SIG-M5 treated with dmso at 0.1 percent for 504 hours (cell line): ENCODE measurements at regions not wholly inside any gene's neighbourhood (a gene's known extent, or its start where the extent isn't known, plus 50 kb on each side); places are given as distances from the start of the nearest gene placed in this dataset.
"Not testable (repeated sequence)": the region's sequence is repeated elsewhere in the genome, so short reads cannot be mapped to it uniquely, and the experiment has no call there.

ENCODE experiments used
- DNase-seq: peaks from one replicate; lab custom pipeline; 2025; ENCODE audit not compliant: unreplicated experiment; lab: John Stamatoyannopoulos, UW

DNA sequence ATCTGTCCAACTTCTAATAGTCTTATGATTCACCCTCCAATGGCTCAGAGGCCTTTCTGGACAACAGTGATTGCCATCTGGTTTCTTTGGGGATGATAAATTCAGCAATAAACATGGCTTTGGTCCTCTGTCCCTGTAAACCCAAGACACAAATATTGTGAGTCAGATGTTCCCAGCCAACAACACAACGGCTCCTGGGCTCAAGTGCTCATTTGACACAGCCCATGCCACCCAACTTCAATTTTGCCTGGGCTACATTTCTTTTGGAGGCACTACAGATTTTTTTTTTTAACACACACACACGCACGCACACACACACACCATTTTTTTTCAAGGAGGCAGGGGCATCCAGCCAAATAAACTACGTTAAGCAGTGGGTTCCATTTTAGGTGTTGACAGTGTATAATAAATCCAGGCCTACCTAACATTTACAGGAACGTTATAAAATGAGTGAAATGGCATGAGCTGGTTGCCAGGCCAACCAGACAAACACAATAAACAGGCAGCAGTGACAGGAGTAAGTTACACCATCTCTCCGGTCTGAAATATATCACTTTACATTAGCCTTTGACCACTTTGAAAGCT is 939.9 kb upstream of the SOX9 start:
- DNase-seq = no peak

DNA sequence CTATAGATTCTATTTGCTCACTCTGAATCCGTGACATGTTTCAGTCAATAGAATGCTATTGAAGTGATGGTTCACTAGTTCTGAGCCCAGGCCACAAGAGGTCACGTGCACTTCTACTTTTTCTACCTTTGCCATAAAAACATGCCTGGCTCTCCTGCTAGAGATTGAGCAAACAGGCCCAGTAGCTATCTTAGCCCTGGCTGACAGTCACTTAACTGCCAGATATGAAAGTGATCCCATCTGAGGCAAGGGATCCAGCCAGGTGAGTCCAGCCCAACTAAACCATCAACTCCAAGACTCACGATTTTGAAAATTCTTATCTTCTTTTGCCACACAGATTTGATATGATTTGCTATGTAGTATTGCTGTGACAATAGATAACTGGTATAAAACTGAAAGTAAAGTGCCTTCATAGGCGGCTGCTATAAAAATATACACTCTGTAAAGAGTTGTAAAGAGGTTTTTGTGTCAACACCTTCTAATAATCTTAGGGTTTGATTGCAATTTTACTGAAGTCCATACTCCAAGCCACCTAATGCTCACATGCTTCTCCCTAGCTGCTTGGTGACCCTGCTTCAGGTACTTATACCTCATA is 937.7 kb upstream of the SOX9 start:
- no peak for DNase-seq

GRCh38 chr17:71184716-71185115 is 936.1 kb upstream of the SOX9 start:
- no peak for DNase-seq

- no peak for DNase-seq
These were observed 933.5 kb upstream of the SOX9 start for GRCh38 chr17:71187145-71187878.

GRCh38 chr17:71188811-71189492 is 931.9 kb upstream of the SOX9 start:
- no peak for DNase-seq

DNA sequence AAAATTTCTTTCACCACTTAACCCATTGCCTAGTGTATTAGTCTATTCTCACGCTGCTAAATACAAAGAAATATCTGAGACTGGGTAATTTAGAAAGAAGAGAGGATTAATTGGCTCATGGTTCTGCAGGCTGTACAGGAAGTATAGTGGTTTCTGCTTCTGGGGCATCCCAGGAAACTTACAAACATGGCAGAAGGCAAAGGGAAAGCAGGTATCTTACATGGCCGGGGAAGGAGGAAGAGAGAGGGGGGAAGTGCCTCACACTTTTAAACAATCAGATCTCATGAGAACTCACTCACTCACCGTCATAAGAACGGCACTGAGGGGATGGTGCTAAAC is 931.4 kb upstream of the SOX9 start:
- DNase-seq = no peak

DNA sequence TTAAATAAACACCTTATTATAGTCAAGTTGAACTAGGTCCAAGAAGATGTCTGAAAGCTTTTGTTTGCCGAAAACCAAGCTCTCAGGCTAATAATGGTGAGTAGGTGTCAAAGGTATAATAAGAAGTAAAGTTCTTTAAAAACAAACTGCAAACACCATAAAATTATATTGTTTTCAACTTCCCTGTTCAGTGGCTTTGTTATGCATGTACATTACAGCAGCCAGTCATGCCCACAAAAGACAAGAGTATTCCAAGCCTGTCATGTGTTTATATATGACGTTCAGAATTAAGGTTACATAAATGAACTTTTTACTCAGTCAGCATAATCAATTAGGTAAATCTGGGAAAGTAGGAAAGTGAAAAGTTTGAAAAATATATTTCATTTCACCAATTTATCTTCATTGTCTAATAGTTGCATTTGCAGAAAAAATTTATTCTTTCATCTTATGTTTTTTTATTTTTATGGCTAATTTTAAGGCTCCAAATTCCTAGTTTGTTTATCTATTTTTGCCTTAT is 928.7 kb upstream of the SOX9 start:
- DNase-seq = no peak

DNA sequence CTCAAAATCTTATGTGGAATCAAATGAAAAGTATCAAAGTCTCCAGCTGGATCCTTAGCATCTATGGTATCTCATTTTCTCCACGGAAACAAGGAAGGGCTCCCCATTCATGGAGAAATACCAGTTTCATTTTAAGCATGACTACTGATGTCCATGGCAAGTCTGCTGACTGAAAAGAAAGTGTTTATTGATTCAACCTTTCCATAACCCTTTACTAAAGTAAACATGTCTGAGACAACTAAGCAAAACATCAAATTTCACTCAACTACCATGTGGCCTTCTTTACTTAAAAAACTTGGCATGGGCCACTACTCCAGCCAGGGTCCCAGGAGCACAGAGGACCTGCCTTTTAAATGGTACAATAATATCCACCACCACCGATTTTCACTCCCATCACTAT is 928.0 kb upstream of the SOX9 start:
- DNase-seq = no peak

- DNase-seq = no peak
These were observed 920.2 kb upstream of the SOX9 start for GRCh38 chr17:71200597-71200996.

DNA sequence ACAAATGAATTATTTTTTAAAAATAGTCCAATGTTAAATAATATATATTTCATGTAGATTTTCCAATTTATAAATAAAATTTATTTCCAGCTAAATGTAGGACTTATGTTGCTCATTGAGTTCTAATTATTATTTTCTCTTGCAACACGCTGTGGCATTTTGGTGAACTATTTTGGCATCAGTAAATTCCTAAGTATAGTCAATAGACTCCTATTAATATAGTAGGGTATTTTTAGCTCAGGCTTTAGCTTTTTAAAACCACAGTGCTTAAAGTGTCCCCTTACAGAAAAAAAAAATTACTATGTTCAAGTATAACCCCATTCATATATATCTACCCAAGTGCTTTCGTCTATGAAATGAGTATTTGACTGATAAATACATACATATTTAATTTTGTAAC is 919.2 kb upstream of the SOX9 start:
- no peak for DNase-seq

GRCh38 chr17:71202449-71202848 is 918.4 kb upstream of the SOX9 start:
- DNase-seq = no peak

- no peak for DNase-seq
These were observed 916.9 kb upstream of the SOX9 start for GRCh38 chr17:71203953-71204352.

GRCh38 chr17:71205951-71206350 is 914.9 kb upstream of the SOX9 start:
- not testable (repeated sequence) for DNase-seq

GRCh38 chr17:71208111-71208704 is 912.6 kb upstream of the SOX9 start:
- DNase-seq = no peak

- no peak for DNase-seq
These were observed 906.9 kb upstream of the SOX9 start for GRCh38 chr17:71213936-71214335.

DNA sequence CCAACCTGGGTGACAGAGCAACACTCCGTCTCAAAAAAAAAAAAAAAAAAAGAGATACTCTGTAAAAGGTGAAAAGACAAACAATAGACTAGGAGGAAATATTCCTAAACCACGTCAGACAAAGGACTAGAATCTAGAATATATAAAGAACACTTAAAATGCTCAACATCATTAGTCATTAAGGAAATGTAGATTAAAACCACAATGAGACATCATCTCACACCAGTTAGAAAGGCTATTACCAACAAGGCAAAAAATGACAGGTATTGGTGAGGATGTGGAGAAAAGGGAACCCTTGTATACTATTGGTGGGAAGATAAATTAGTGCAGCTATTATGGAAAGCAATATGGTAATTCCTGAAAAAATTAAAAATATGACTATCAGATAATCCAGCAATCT is 903.1 kb upstream of the SOX9 start:
- no peak for DNase-seq

GRCh38 chr17:71224824-71225575 is 895.8 kb upstream of the SOX9 start:
- DNase-seq = no peak

DNA sequence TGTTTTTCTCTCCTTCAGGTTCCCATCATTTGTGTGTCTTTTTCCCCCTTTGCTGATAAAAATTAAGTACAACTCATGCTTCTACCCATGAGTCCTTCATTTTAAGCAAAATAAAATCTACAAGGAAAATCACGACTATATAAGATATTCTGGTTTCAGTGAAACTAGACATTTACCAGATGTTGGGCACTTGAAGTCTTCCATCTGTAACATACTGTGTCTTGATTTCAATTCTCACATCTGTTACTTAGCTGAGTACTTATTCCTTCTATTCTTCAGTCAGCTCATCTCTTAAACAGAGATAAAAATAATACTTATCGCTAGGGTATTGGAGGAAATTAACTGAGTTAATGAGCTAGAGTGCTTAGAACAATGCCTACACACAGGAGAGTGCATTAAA is 893.0 kb upstream of the SOX9 start:
- DNase-seq = no peak

GRCh38 chr17:71229070-71229469 is 891.8 kb upstream of the SOX9 start:
- no peak for DNase-seq

DNA sequence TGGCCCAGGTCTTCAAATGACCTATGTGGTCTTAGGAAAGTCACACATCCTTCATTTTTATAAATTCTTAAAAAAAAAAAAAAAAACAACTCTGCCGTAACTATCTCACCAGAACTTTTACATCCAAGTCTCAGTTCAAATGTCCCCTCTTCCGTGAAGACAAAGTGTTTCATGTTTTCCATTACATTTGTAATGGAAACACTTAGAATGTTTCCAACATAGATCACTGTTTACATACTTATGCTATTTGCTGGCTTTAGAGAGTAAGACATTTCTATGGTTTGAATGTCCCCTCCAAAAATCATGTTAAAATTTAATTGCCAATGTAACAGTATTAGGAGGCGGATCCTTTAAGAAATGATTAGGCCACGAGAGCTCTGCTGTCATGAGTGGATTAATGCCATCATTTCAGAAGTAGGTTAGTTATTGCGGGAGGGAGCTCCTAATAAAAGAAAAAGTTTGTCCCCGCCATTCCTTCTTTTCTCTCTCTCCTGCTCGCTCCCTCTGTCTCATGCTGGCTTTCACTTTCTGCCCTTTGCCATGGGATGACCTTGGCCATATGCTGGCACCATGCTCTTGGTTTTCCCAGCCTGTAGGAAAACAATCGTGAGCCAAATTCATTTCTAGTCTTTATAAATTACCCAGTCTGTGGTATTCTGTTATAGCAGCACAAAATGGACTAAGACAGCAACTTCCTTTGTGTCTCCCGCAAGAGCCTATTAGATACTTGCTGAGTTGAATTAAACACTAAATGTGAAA is 887.8 kb upstream of the SOX9 start:
- DNase-seq = no peak
